Erythroblast (primary cell): ENCODE measurements at regions not wholly inside any gene's neighbourhood (a gene's known extent, or its start where the extent isn't known, plus 50 kb on each side); places are given as distances from the start of the nearest gene placed in this dataset.

ENCODE experiments used
- GATA1 ChIP-seq: IDR thresholded peaks from 2 replicates; pipeline ENCODE4 v1.6.1; 2011; ENCODE audit warnings: low read depth, mild to moderate bottlenecking, control low read depth, low read length, moderate library complexity
- POLR2A ChIP-seq: IDR thresholded peaks from 2 replicates; pipeline ENCODE4 v1.6.1; 2011; ENCODE audit warnings: mild to moderate bottlenecking, low read length

GRCh38 chr12:112573141-112573540 is 154.4 kb downstream of the PTPN11 start:
- TF ChIP-seq POLR2A, result no peak
- TF ChIP-seq GATA1, result no peak
